Sigmoid colon (tissue), 6 donors: ENCODE measurements at regions not wholly inside any gene's neighbourhood (a gene's known extent, or its start where the extent isn't known, plus 50 kb on each side); places are given as distances from the start of the nearest gene placed in this dataset.

ENCODE experiments used
- DNase-seq: peaks from one replicate; pipeline ENCODE4 v3.0.0-alpha.2; 2019
- H3K27ac ChIP-seq, 4 donors: fragments of 200-600 bp; sonication (generic); one replicate each; pipeline ENCODE4 v1.5.1; 2016 to 2019; ENCODE audit warnings: mild to moderate bottlenecking in 1 of 4
- H3K27me3 ChIP-seq, 3 donors: fragments of 200-600 bp; sonication (generic); one replicate each; pipeline ENCODE4 v1.5.1; 2019; ENCODE audit warnings: mild to moderate bottlenecking in 1 of 3
- H3K36me3 ChIP-seq, 4 donors: fragments of 200-600 bp; sonication (generic); one replicate each; pipeline ENCODE4 v1.5.1; 2016 to 2019
- H3K4me1 ChIP-seq, 4 donors: fragments of 200-600 bp; sonication (generic); one replicate each; pipeline ENCODE4 v1.5.1; 2017 to 2019
- H3K4me3 ChIP-seq, 4 donors: fragments of 200-600 bp; sonication (generic); one replicate each; pipeline ENCODE4 v1.5.1; 2017 to 2019; ENCODE audit warnings: mild to moderate bottlenecking in 2 of 4, moderate library complexity in 1 of 4
- H3K9me3 ChIP-seq, 4 donors: fragments of 200-600 bp in 3 of 4; sonication (generic) in 3 of 4; one replicate each; pipeline versions ENCODE4 v1.5.1 to v1.6.1; 2013 to 2019
- EP300 ChIP-seq, 4 donors: sonication (generic); formaldehyde crosslinking; IDR thresholded peaks; one replicate each; pipeline ENCODE4 v1.6.1; 2017; ENCODE audit warnings: antibody characterized with exemption in 4 of 4
- POLR2A ChIP-seq, 2 donors: fragments of 450-650 bp; IDR thresholded peaks; one replicate each; pipeline ENCODE4 v1.6.1; 2016; ENCODE audit warnings: antibody characterized with exemption in 2 of 2, mild to moderate bottlenecking in 2 of 2, moderate library complexity in 2 of 2
- POLR2AphosphoS5 ChIP-seq, 4 donors: sonication (generic); formaldehyde crosslinking; IDR thresholded peaks; one replicate each; pipeline ENCODE4 v1.6.1; 2017; ENCODE audit warnings: antibody characterized with exemption in 4 of 4
- WGBS, 2 donors: extraction: QIAGEN DNeasy Blood & Tissue Kit; methylation state at CpG; one replicate each; pipeline ENCODE4 v1.1.7; 2013; 5-methylcytosine and 5-hydroxymethylcytosine counted together
- intact Hi-C: fragments of 100-400 bp; cut with DNase I; formaldehyde crosslinking; loops from one replicate; pipeline ENCODE4 v1.15.1; 2023
- TF ChIP-seq, protein P1 (sequence below), 4 experiments: fragments of 450-650 bp in 3 of 4; fragments of 200-600 bp in 1 of 4; IDR thresholded peaks; one replicate each; pipeline ENCODE4 v1.5.1; 2016 to 2019; ENCODE audit warnings: antibody characterized with exemption in 4 of 4, mild to moderate bottlenecking in 3 of 4, moderate library complexity in 2 of 4
- donor health status: healthy with polysubstance abuse.
- donor health status: healthy.

DNA sequence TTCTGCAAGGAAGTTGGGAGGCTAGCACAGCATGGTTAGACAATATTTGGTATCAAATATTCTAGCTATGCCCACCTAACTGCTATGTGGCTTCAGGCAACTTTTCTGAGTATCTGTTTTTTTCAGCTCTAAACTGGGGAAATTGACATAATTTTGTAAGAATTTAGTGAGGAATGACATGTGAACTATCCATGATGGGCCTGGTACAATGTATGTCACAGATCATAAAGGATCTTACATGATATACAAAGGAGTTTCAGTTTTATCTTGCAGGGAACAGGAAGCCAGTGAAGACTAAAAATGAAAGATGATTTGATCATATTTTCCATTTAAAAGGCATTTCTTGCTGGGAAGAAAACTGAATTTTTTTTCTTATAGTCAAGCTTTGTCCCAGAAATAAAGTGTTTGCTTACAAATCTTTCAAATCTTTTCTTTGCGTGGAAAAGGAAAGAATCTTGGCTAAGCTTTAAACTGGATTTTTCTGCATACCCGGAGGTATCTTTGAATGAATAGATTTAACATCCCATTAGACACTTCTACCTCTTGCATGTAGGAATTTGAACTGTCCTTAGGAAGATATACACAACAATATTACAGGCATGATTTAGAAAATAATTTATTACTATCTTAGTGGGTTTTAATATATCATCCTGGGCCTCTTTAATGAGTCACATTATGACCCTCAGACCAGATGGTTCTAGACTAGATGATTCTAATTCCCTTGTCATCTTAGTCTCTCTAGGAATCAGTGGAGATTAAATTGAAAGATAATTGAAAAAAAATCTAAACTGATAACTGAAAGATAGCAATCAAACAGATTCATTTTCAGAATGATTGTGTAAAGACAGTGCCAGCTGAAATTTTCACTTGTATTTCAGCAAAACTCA lies 436.0 kb upstream of the THBS1 start:
- H3K4me1 ChIP-seq: peaks cover 0 to 44% (median 36%) of the 10 kb centered on the region in 4 donors
- no peaks in the 10 kb centered on the region for H3K36me3 ChIP-seq
- 78 to 93% methylated on average over 2 of the region's 2 CpGs for WGBS, 2 donors
- H3K9me3 ChIP-seq: no peaks in the 10 kb centered on the region
- no peaks in the 10 kb centered on the region for H3K27me3 ChIP-seq
- no peak for DNase-seq
- H3K4me3 ChIP-seq: no peak overlapping the region
- TF ChIP-seq, protein P1, sequence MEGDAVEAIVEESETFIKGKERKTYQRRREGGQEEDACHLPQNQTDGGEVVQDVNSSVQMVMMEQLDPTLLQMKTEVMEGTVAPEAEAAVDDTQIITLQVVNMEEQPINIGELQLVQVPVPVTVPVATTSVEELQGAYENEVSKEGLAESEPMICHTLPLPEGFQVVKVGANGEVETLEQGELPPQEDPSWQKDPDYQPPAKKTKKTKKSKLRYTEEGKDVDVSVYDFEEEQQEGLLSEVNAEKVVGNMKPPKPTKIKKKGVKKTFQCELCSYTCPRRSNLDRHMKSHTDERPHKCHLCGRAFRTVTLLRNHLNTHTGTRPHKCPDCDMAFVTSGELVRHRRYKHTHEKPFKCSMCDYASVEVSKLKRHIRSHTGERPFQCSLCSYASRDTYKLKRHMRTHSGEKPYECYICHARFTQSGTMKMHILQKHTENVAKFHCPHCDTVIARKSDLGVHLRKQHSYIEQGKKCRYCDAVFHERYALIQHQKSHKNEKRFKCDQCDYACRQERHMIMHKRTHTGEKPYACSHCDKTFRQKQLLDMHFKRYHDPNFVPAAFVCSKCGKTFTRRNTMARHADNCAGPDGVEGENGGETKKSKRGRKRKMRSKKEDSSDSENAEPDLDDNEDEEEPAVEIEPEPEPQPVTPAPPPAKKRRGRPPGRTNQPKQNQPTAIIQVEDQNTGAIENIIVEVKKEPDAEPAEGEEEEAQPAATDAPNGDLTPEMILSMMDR (IDR thresholded peaks at IDR 0.05): no peak
- TF ChIP-seq POLR2A (IDR thresholded peaks at IDR 0.05) (no peak), EP300 (IDR thresholded peaks at IDR 0.05) (no peak), POLR2AphosphoS5 (IDR thresholded peaks at IDR 0.05) (no peak)
- H3K27ac ChIP-seq: peak overlapping the region in 2 of 4 donors; percentile 2 to 36
- intact Hi-C loops: loop anchor here (5.0 kb wide), 1 partner anchor 68 kb away; no protein-coding TSS in a partner anchor

DNA sequence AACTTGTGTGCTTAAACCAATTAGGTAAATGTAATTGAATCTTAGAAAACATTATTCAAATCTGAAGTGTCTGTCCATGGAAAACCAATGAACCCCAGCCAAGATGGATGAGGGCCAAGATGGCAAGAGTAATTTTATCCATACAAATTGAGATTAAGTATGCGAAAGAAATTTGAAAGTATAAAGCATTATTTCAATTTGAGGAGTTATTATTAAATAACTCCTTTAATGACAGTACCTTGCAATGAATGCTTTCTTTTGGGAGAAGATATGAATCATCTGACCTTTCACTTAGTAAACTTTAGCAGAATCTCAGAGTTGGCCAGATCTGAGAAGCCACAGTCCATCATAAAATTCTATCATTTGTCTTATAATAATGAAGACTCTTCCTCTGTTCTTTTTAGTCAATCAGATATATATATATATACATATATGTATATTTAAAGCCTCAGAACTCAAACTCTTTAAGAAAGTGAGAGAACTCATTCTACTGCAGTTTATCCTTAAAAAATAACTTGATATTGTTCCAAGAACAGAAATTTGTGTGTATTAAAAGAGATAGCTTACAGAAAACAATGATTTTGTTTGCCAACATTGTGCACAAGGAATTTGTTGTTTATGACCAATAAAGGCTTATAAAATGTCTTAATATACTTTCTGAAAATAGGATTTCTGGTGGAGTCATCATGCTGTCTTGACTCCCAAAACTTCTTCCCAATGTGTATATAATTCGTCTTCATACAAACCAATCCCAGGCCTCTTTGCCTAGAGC lies 434.8 kb upstream of the THBS1 start:
- TF ChIP-seq, protein P1 (IDR thresholded peaks at IDR 0.05): no peak
- TF ChIP-seq POLR2AphosphoS5 (IDR thresholded peaks at IDR 0.05) (no peak), EP300 (IDR thresholded peaks at IDR 0.05) (no peak), POLR2A (IDR thresholded peaks at IDR 0.05) (no peak)
- 84 to 95% methylated on average over 2 of the region's 2 CpGs for WGBS, 2 donors
- Histone ChIP-seq H3K4me1 (peaks cover 0 to 33% (median 27%) of the 10 kb centered on the region in 4 donors), H3K27me3 (no peaks in the 10 kb centered on the region), H3K9me3 (no peaks in the 10 kb centered on the region), H3K36me3 (no peaks in the 10 kb centered on the region), H3K27ac (peak overlapping the region in 2 of 4 donors; percentile 2 to 36), H3K4me3 (no peak overlapping the region)
- DNase-seq: no peak
- intact Hi-C loops: loop anchor here (5.0 kb wide), 1 partner anchor 69 kb away; no protein-coding TSS in a partner anchor

DNA sequence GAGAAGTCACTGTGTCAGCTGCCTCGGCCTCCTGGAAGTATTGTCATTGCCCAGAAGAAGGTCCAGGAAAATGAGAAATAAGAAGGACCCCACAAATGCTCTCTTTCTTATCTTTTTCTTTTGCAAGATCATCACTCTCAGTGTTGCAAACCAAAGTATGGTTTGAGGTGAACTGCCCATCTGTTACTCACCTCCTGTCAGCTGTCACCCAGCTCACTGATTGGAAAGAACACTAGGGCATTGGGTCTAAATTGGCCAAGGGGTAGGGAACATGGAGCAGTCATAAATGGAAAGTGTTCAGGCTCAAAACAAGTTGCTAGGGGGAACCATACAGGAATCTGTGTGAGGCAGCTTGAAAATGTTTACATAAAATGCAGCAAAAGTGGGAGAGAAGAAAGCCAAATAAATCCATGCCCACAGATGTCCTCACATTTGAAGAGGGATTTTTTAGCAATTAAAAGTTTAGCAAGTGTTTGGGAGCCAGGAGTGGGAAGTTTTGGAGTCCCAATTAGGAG lies 431.2 kb upstream of the THBS1 start:
- intact Hi-C loops: loop anchor here (5.0 kb wide), 1 partner anchor 72 kb away; no protein-coding TSS in a partner anchor
- Histone ChIP-seq H3K4me1 (peaks cover 0 to 37% (median 29%) of the 10 kb centered on the region in 4 donors), H3K36me3 (no peaks in the 10 kb centered on the region), H3K4me3 (no peak overlapping the region), H3K27me3 (no peaks in the 10 kb centered on the region), H3K9me3 (no peaks in the 10 kb centered on the region), H3K27ac (no peak overlapping the region)
- no peak for TF ChIP-seq POLR2A (IDR thresholded peaks at IDR 0.05)
- no peak for TF ChIP-seq POLR2AphosphoS5 (IDR thresholded peaks at IDR 0.05)
- 89 to 97% methylated on average over 1 of the region's 1 CpG for WGBS, 2 donors
- no peak for DNase-seq

DNA sequence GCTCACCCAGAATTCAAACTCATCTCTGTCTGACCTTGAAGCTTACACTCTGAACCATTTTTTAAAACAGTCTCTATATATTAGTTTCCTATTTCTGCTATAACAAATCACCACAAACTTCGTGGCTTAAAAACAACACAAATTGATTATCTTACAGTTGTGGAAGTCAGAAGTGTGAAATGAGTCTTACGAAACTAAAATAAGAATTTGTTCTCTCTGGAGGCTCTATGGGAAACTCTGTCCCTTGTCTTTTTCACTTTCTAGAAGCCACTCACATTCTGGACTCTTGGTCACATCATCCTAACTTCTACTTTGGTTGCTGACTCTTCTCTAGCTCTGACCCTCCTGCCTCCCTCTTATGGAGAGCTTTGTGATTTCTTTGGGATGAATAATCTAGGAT lies 429.3 kb upstream of the THBS1 start:
- peaks cover 0 to 27% (median 16%) of the 10 kb centered on the region in 4 donors for H3K4me1 ChIP-seq
- 84 to 85% methylated on average over 2 of the region's 2 CpGs for WGBS, 2 donors
- intact Hi-C loops: no loop called here
- DNase-seq: no peak
- no peaks in the 10 kb centered on the region for H3K27me3 ChIP-seq
- TF ChIP-seq POLR2AphosphoS5 (IDR thresholded peaks at IDR 0.05): no peak
- TF ChIP-seq, protein P1 (IDR thresholded peaks at IDR 0.05): no peak
- TF ChIP-seq POLR2A (IDR thresholded peaks at IDR 0.05): no peak
- TF ChIP-seq EP300 (IDR thresholded peaks at IDR 0.05): no peak
- H3K36me3 ChIP-seq: no peaks in the 10 kb centered on the region
- no peak overlapping the region for H3K4me3 ChIP-seq
- no peaks in the 10 kb centered on the region for H3K9me3 ChIP-seq
- no peak overlapping the region for H3K27ac ChIP-seq
